ENCODE measurements at regions not wholly inside any gene's neighbourhood (a gene's known extent, or its start where the extent isn't known, plus 50 kb on each side); places are given as distances from the start of the nearest gene placed in this dataset.

GRCh38 chr4:155564880-155565279 lies 101.8 kb upstream of the GUCY1A1 start:
- DNase-seq (ENCODE audit: low spot score) (no peak), FAIRE-seq (no peak)

GRCh38 chr4:155564086-155564485 lies 102.6 kb upstream of the GUCY1A1 start:
- FAIRE-seq (no peak), DNase-seq (ENCODE audit: low spot score) (no peak)

- DNase-seq (ENCODE audit: low spot score) (no peak), FAIRE-seq (no peak)
Measured at GRCh38 chr4:155559915-155560314, 106.7 kb upstream of the GUCY1A1 start.

- FAIRE-seq: no peak
- DNase-seq (ENCODE audit: low spot score): no peak
Measured at GRCh38 chr4:155552180-155552579, 114.5 kb upstream of the GUCY1A1 start.

- FAIRE-seq: no peak
- DNase-seq (ENCODE audit: low spot score): no peak
Measured at GRCh38 chr4:155548173-155548572, 118.5 kb upstream of the GUCY1A1 start.

- FAIRE-seq: no peak
- no peak for DNase-seq (ENCODE audit: low spot score)
Measured at GRCh38 chr4:155546451-155546850, 120.2 kb upstream of the GUCY1A1 start.

GRCh38 chr4:155545456-155545855 lies 121.2 kb upstream of the GUCY1A1 start:
- FAIRE-seq (no peak), DNase-seq (ENCODE audit: low spot score) (no peak)

GRCh38 chr4:155544547-155544946 lies 122.1 kb upstream of the GUCY1A1 start:
- DNase-seq (ENCODE audit: low spot score): no peak
- FAIRE-seq: no peak

- FAIRE-seq (no peak), DNase-seq (ENCODE audit: low spot score) (peak; percentile 12)
Measured at GRCh38 chr4:155543126-155543765, 123.4 kb upstream of the GUCY1A1 start.

GRCh38 chr4:155542415-155542814 lies 124.2 kb upstream of the GUCY1A1 start:
- FAIRE-seq (no peak), DNase-seq (ENCODE audit: low spot score) (no peak)

- DNase-seq (ENCODE audit: low spot score) (no peak), FAIRE-seq (no peak)
Measured at GRCh38 chr4:155541716-155542115, 124.9 kb upstream of the GUCY1A1 start.

- FAIRE-seq (no peak), DNase-seq (ENCODE audit: low spot score) (no peak)
Measured at GRCh38 chr4:155540698-155541097, 126.0 kb upstream of the GUCY1A1 start.

- DNase-seq (ENCODE audit: low spot score) (no peak), FAIRE-seq (no peak)
Measured at GRCh38 chr4:155539746-155540145, 126.9 kb upstream of the GUCY1A1 start.

- DNase-seq (ENCODE audit: low spot score): no peak
- FAIRE-seq: no peak
Measured at GRCh38 chr4:155535802-155536454, 130.7 kb upstream of the GUCY1A1 start.

- FAIRE-seq: no peak
- no peak for DNase-seq (ENCODE audit: low spot score)
Measured at GRCh38 chr4:155532373-155533085, 134.1 kb upstream of the GUCY1A1 start.

GRCh38 chr4:155530857-155531256 lies 135.8 kb upstream of the GUCY1A1 start:
- DNase-seq (ENCODE audit: low spot score) (no peak), FAIRE-seq (no peak)

GRCh38 chr4:155530290-155530689 lies 136.4 kb upstream of the GUCY1A1 start:
- DNase-seq (ENCODE audit: low spot score): no peak
- FAIRE-seq: no peak

GRCh38 chr4:155529716-155530115 lies 136.9 kb upstream of the GUCY1A1 start:
- DNase-seq (ENCODE audit: low spot score): no peak
- FAIRE-seq: no peak

- DNase-seq (ENCODE audit: low spot score): no peak
- FAIRE-seq: no peak
Measured at GRCh38 chr4:155529272-155529671, 137.4 kb upstream of the GUCY1A1 start.

GRCh38 chr4:155526452-155527169 lies 140.0 kb upstream of the GUCY1A1 start:
- FAIRE-seq: no peak
- no peak for DNase-seq (ENCODE audit: low spot score)

GRCh38 chr4:155524926-155525455 lies 141.7 kb upstream of the GUCY1A1 start:
- FAIRE-seq: no peak
- no peak for DNase-seq (ENCODE audit: low spot score)

GRCh38 chr4:155523358-155523757 lies 143.3 kb upstream of the GUCY1A1 start:
- FAIRE-seq: no peak
- DNase-seq (ENCODE audit: low spot score): no peak
